BJ (cell line): ENCODE measurements at regions not wholly inside any gene's neighbourhood (a gene's known extent, or its start where the extent isn't known, plus 50 kb on each side); places are given as distances from the start of the nearest gene placed in this dataset.

ENCODE experiments used
- CTCF ChIA-PET: fragments of 350-600 bp; formaldehyde crosslinking; extraction: SDS; loops from one replicate; lab custom pipeline; 2021; ENCODE audit warnings: antibody characterized with exemption, inconsistent platforms; lab: Yijun Ruan, JAX
- POLR2A ChIA-PET: fragments of 300-600 bp; sonication (Branson Sonifier 250); formaldehyde crosslinking; extraction: SDS; loops from one replicate; lab custom pipeline; 2021; ENCODE audit warnings: antibody characterized with exemption; lab: Charles Lee
- DNase-seq: peaks from one replicate; pipeline ENCODE4 v3.0.0-alpha.2; 2011; ENCODE audit warnings: low read depth
- H3K27me3 ChIP-seq: 2 replicates; pipeline ENCODE4 v1.6.0; 2011; ENCODE audit warnings: low read length; ENCODE audit not compliant: control insufficient read depth, insufficient read depth
- H3K36me3 ChIP-seq: 2 replicates; pipeline ENCODE4 v1.5.1; 2011; ENCODE audit warnings: low read length; ENCODE audit not compliant: control insufficient read depth, insufficient read depth
- H3K4me3 ChIP-seq: 2 replicates; pipeline ENCODE4 v1.5.1; 2011; ENCODE audit warnings: low read depth, mild to moderate bottlenecking, control low read depth, low read length
- TF ChIP-seq, protein P1 (sequence below): IDR thresholded peaks from 2 replicates; pipeline ENCODE4 v1.5.1; 2011; ENCODE audit warnings: low read depth, mild to moderate bottlenecking, control low read depth, inconsistent platforms, low read length, moderate library complexity; ENCODE audit not compliant: insufficient read depth

DNA sequence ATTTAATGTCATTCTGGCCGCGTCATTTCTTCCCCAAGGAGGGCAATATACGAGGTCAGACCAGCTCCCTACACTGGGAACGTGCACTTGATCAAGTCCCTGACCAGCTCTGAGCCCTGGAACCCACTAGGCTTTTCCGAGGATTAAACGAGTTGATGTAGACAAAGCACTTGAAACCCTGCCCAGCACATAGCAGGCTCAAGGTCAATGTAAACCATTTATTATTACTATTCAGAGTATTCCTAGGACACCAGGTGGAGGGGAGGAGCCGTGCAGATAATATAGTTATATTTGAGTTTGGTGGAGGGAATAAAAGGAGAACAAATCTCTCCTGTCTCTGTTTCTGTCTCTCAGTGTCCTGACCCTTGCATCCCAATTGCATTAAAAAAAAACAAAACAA, 174.1 kb upstream of the IGSF21 start:
- H3K4me3 ChIP-seq: no peak overlapping the region
- no peaks in the 10 kb centered on the region for H3K36me3 ChIP-seq
- CTCF ChIA-PET: interaction anchor here (1.6 kb wide), 1 partner anchor 9 kb away, joined by 5 read pairs; no protein-coding TSS in a partner anchor
- no peak for DNase-seq
- TF ChIP-seq, protein P1, sequence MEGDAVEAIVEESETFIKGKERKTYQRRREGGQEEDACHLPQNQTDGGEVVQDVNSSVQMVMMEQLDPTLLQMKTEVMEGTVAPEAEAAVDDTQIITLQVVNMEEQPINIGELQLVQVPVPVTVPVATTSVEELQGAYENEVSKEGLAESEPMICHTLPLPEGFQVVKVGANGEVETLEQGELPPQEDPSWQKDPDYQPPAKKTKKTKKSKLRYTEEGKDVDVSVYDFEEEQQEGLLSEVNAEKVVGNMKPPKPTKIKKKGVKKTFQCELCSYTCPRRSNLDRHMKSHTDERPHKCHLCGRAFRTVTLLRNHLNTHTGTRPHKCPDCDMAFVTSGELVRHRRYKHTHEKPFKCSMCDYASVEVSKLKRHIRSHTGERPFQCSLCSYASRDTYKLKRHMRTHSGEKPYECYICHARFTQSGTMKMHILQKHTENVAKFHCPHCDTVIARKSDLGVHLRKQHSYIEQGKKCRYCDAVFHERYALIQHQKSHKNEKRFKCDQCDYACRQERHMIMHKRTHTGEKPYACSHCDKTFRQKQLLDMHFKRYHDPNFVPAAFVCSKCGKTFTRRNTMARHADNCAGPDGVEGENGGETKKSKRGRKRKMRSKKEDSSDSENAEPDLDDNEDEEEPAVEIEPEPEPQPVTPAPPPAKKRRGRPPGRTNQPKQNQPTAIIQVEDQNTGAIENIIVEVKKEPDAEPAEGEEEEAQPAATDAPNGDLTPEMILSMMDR: no peak
- H3K27me3 ChIP-seq: 0 out of 2 replicates have a peak, but pooled peaks cover 1% of the 10 kb centered on the region
- POLR2A ChIA-PET: no interaction called here

DNA sequence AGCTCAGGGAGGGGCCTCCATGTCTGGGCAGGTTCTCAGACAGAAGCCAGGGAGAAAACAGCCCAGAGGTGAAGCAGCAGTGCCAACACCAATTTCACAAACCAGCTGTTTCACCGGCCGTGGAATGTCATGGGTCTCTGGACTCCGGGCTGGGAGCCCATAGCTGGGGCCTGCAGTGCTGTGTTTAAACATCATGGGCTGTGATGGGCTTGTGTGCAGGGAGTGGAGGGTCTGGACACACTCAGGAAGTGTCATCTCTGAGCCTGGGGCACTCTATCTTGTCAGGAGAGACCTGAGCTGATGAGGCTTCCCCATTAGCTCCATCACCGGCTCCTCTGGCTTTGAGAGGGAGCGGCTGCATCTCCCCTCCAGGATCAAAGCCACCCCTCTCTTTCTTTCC, 173.6 kb upstream of the IGSF21 start:
- Histone ChIP-seq H3K36me3 (no peaks in the 10 kb centered on the region), H3K27me3 (0 out of 2 replicates have a peak, but pooled peaks cover 1% of the 10 kb centered on the region), H3K4me3 (no peak overlapping the region)
- ChIA-PET CTCF (interaction anchor here (1.6 kb wide), 1 partner anchor 9 kb away, joined by 5 read pairs; no protein-coding TSS in a partner anchor), POLR2A (interaction anchor here (0.5 kb wide), 1 partner anchor 217 kb away, joined by 6 read pairs; no protein-coding TSS in a partner anchor)
- no peak for DNase-seq
- TF ChIP-seq, protein P1: no peak

DNA sequence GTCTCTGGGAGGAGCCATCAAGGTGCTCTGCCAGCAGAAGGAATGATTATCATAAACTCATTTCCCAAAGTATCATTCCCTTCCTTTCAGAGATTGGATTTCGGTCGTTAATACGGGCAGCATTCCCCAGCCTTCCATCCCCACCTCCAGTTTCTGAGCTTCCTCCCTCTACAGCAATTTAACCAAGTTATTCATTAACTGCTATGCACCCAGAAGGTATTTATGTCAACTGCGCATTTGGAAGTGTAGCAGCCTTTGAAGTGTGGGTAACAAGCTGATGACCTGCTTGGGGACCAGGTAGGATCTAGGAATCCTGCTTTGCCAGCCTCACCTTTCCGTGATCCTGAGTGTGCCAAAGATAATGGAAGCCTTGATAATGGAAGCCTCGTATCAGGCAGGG, 172.4 kb upstream of the IGSF21 start:
- ChIA-PET CTCF (interaction anchor here (0.6 to 1.3 kb wide), 2 partner anchors 13 to 15 kb away, joined by 3 read pairs; no protein-coding TSS in a partner anchor), POLR2A (no interaction called here)
- DNase-seq: no peak
- Histone ChIP-seq H3K36me3 (no peaks in the 10 kb centered on the region), H3K27me3 (0 out of 2 replicates have a peak, but pooled peaks cover 1% of the 10 kb centered on the region), H3K4me3 (no peak overlapping the region)
- TF ChIP-seq, protein P1: no peak

DNA sequence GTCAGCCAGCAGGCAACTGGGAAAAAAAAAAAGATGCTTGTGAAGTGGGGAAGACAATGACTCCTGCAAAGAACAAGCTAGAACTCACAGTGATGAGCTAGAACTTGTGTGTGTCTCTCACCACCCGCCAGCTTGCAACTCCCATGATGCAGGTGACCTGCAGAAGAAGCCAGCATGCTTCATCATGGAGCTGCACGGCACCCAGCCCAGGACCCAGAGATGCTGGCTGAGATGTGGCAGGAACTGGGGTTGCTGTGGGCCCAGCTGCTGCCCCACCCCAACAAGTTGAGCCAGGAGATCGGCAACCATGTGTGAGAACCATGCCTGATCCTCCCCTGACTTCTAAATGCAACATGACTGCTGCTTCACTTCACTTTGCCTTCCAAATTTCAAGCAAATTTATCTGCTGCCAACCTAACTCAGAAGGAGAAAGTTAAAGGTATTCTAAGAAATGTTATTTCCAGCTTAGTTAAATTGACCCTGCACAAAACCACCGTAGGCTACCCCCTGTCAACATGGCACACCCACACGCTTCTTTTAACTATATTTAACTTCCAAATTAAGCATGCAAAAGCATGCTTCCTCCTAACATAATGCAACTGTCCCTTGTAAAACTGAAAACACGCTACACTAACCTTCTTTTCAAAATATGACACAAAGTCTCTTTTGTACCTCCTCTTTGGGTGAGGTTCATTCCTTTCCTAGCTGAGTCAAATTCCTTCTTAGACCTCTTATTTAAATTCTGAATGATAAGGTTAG, 166.0 kb upstream of the IGSF21 start:
- H3K36me3 ChIP-seq: no peaks in the 10 kb centered on the region
- POLR2A ChIA-PET: no interaction called here
- H3K4me3 ChIP-seq: no peak overlapping the region
- CTCF ChIA-PET: interaction anchor here (0.6 to 1.9 kb wide), 3 partner anchors 8 to 13 kb away, joined by 3 to 6 read pairs (median 5); no protein-coding TSS in a partner anchor
- no peak for DNase-seq
- H3K27me3 ChIP-seq: no peaks in the 10 kb centered on the region
- TF ChIP-seq, protein P1: no peak

DNA sequence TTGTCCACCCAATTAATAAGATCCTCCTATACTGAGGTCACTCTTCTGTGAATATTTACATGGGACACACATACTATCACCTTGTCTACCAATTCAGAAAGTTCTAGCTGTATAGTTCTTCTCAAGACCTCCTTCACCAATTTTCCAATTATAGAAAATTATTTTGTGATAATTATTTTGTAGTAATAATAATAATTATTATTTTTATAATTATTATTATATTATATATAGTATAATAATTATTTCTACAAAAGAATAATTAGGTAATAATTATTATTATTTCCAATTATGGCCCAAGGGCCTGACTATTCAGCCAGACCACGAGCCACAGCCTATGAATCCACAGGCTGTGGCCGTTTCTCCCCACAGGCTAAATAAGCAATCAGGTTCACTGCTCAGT, 164.1 kb upstream of the IGSF21 start:
- Histone ChIP-seq H3K27me3 (no peaks in the 10 kb centered on the region), H3K4me3 (no peak overlapping the region), H3K36me3 (no peaks in the 10 kb centered on the region)
- TF ChIP-seq, protein P1: no peak
- ChIA-PET POLR2A (no interaction called here), CTCF (interaction anchor here (1.0 to 1.9 kb wide), 2 partner anchors 9 to 10 kb away, joined by 4 to 5 read pairs; no protein-coding TSS in a partner anchor)
- DNase-seq: no peak
